ENCODE measurements at regions not wholly inside any gene's neighbourhood (a gene's known extent, or its start where the extent isn't known, plus 50 kb on each side); places are given as distances from the start of the nearest gene placed in this dataset.
"Not testable (repeated sequence)": the region's sequence is repeated elsewhere in the genome, so short reads cannot be mapped to it uniquely, and the experiment has no call there.

GRCh38 chr4:124846306-124846705 is 133.8 kb upstream of the ANKRD50 start:
- no peak overlapping the region for H3K4me3 ChIP-seq (ENCODE audit: low read depth, low read length)
- no peak for TF ChIP-seq CTCF (IDR thresholded peaks at IDR 0.05; ENCODE audit: low read depth, low read length)

DNA sequence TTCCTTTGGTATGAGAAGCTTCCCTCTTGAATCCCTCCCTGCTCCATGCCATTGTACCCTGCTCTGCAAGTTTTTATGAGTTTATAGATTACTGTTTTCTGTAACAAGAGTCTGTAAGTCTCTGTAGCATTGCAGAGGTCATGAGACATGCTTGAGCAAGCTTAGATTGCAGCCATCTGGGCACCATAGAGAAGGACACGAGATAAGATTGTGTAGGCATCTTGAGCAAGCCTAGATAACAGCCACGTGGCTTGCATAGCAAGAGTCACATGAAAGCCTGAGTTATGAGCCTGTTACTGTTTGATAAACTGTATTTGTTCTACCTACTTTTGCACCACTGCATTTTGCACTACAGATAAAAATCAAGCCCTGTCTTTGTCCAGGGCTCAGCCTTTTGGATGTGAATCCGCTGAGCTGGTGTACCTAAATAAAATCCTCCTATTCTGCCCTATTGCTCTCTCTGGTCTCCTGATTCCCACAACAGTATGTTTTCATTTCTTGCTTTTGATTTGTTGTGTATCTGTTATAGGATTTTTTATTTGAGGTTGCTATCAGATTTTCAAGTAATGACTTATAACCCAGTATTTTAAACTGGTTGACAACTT is 127.4 kb upstream of the ANKRD50 start:
- H3K4me3 ChIP-seq (ENCODE audit: low read depth, low read length): no peak overlapping the region
- TF ChIP-seq CTCF (IDR thresholded peaks at IDR 0.05; ENCODE audit: low read depth, low read length): no peak

- TF ChIP-seq CTCF (IDR thresholded peaks at IDR 0.05; ENCODE audit: low read depth, low read length): no peak
- no peak overlapping the region for H3K4me3 ChIP-seq (ENCODE audit: low read depth, low read length)
These were observed 121.4 kb upstream of the ANKRD50 start for GRCh38 chr4:124833831-124834505.

DNA sequence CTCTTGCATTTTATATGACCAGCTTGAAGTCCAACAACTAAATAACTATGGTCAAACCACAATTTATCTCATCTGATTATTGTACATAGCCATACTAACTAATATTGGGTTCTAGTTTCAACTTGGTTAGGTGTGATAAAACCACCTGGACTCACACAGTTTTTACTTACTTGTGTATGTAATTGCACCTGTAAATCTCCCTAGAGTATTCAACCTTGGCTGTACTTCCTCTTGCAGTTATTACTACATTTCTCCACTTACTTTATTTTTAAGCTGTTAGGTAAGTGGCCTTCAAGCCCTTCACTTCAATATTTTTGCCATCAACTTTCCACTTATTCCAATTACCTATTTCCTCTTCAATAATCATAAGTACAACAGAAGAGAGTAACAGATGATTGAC is 115.8 kb upstream of the ANKRD50 start:
- no peak for TF ChIP-seq CTCF (IDR thresholded peaks at IDR 0.05; ENCODE audit: low read depth, low read length)
- no peak overlapping the region for H3K4me3 ChIP-seq (ENCODE audit: low read depth, low read length)

- H3K4me3 ChIP-seq (ENCODE audit: low read depth, low read length): no peak overlapping the region
- no peak for TF ChIP-seq CTCF (IDR thresholded peaks at IDR 0.05; ENCODE audit: low read depth, low read length)
These were observed 105.0 kb upstream of the ANKRD50 start for GRCh38 chr4:124817531-124817930.

GRCh38 chr4:124812203-124812602 is 99.7 kb upstream of the ANKRD50 start:
- H3K4me3 ChIP-seq (ENCODE audit: low read depth, low read length): not testable (repeated sequence)

DNA sequence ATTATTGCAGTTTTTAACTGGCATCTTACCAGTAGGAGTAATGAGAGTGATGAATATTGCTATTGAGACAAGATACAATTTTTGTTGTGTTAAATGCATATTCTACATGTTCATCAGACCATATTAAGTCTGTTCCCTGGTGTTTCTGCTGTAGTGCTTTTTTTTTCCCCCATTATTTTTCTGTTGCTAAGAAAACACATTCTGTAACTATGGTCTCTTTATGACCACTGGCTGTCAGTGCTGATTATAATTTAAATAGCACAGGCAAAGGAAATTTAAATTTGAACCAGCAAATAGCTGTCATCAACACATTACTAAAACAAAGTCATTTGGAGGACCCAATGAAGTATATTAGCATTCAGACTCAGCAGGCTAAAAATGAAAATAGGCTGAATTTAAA is 98.3 kb upstream of the ANKRD50 start:
- no peak overlapping the region for H3K4me3 ChIP-seq (ENCODE audit: low read depth, low read length)
- no peak for TF ChIP-seq CTCF (IDR thresholded peaks at IDR 0.05; ENCODE audit: low read depth, low read length)

GRCh38 chr4:124807421-124807820 is 94.9 kb upstream of the ANKRD50 start:
- H3K4me3 ChIP-seq (ENCODE audit: low read depth, low read length): no peak overlapping the region
- TF ChIP-seq CTCF (IDR thresholded peaks at IDR 0.05; ENCODE audit: low read depth, low read length): no peak

Measured in WI38 (cell line).